ENCODE measurements at regions not wholly inside any gene's neighbourhood (a gene's known extent, or its start where the extent isn't known, plus 50 kb on each side); places are given as distances from the start of the nearest gene placed in this dataset.

DNA sequence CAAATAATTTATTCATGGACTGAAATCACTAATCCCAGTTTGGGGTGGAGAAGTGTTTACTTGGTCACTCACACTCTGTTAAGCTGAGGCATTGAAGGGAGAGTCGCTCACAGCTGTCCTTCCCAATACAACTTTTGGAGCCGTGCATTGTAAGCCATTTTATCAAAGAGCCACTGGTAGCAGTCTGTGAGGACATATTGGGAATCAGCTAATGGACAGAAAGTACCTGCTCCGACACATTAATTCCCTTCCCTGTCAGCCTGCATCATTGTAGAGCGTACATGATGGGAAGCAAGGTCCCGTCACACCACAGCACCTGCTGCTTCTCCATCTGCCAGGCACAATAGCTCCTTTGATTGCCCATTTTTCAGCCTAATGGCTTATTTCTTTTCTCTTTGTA, 643.2 kb downstream of the SQOR start:
- TF ChIP-seq, protein P1, sequence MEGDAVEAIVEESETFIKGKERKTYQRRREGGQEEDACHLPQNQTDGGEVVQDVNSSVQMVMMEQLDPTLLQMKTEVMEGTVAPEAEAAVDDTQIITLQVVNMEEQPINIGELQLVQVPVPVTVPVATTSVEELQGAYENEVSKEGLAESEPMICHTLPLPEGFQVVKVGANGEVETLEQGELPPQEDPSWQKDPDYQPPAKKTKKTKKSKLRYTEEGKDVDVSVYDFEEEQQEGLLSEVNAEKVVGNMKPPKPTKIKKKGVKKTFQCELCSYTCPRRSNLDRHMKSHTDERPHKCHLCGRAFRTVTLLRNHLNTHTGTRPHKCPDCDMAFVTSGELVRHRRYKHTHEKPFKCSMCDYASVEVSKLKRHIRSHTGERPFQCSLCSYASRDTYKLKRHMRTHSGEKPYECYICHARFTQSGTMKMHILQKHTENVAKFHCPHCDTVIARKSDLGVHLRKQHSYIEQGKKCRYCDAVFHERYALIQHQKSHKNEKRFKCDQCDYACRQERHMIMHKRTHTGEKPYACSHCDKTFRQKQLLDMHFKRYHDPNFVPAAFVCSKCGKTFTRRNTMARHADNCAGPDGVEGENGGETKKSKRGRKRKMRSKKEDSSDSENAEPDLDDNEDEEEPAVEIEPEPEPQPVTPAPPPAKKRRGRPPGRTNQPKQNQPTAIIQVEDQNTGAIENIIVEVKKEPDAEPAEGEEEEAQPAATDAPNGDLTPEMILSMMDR (IDR thresholded peaks at IDR 0.05): no peak
- TF ChIP-seq, protein P2, sequence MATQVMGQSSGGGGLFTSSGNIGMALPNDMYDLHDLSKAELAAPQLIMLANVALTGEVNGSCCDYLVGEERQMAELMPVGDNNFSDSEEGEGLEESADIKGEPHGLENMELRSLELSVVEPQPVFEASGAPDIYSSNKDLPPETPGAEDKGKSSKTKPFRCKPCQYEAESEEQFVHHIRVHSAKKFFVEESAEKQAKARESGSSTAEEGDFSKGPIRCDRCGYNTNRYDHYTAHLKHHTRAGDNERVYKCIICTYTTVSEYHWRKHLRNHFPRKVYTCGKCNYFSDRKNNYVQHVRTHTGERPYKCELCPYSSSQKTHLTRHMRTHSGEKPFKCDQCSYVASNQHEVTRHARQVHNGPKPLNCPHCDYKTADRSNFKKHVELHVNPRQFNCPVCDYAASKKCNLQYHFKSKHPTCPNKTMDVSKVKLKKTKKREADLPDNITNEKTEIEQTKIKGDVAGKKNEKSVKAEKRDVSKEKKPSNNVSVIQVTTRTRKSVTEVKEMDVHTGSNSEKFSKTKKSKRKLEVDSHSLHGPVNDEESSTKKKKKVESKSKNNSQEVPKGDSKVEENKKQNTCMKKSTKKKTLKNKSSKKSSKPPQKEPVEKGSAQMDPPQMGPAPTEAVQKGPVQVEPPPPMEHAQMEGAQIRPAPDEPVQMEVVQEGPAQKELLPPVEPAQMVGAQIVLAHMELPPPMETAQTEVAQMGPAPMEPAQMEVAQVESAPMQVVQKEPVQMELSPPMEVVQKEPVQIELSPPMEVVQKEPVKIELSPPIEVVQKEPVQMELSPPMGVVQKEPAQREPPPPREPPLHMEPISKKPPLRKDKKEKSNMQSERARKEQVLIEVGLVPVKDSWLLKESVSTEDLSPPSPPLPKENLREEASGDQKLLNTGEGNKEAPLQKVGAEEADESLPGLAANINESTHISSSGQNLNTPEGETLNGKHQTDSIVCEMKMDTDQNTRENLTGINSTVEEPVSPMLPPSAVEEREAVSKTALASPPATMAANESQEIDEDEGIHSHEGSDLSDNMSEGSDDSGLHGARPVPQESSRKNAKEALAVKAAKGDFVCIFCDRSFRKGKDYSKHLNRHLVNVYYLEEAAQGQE (IDR thresholded peaks at IDR 0.05; ENCODE audit: insufficient read depth in 1 of 2, low read depth in 2 of 2, low read length in 1 of 2): no peak
- TF ChIP-seq SIN3A (IDR thresholded peaks at IDR 0.05; ENCODE audit: borderline replicate concordance, insufficient read depth, low read depth, low read length): no peak
- TF ChIP-seq POLR2AphosphoS5 (IDR thresholded peaks at IDR 0.05; ENCODE audit: low read depth, low read length): no peak
